GM19463 (cell line): ENCODE measurements at regions not wholly inside any gene's neighbourhood (a gene's known extent, or its start where the extent isn't known, plus 50 kb on each side); places are given as distances from the start of the nearest gene placed in this dataset.

Source experiments
- ATAC-seq: cut with Tn5 transposase; IDR thresholded peaks from one replicate; pipeline ENCODE4 v1.9.1; 2021; ENCODE audit warnings: mild to moderate bottlenecking, moderate library complexity; ENCODE audit not compliant: unreplicated experiment

DNA sequence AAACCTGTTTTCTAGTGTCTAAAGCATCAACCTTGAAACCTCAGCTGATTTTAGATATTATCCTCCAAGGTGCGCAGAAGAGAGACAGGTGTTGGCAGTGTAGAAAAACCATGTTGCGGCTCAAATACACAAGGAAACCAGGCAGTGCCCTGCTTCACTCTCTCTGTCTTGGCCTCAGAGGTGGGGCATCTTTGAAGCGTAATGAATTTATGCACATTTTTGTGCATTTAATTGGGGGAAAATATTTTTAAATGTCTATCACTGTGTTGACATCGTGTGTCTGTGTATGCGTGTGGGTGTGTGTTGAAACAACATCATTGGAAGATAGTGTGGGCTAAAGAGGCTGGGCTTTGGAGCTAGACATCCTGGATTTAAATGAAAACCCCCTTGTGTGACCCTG, 334.0 kb upstream of the CHD6 start:
- ATAC-seq: no peak

GRCh38 chr20:41951615-41952014, 333.4 kb upstream of the CHD6 start:
- ATAC-seq: no peak

DNA sequence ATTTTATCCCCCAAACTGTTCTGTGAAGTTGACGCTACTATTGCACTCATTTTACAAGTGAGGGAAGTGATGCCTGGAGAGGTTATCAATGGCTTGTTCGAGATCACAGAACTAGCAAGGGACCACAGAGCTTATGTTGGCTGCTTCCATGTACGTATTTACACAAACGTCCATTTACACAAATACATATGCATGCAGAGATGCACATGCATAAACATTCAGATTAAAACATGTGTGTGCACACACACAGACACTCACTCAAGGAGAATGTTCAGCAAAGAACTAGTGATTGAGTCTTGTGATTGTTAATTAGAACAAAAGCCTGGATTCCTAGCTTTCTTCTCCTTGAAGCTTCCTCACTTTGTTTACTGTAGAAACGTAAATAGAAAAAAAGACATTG, 321.5 kb upstream of the CHD6 start:
- no peak for ATAC-seq

GRCh38 chr20:41938353-41938752, 320.2 kb upstream of the CHD6 start:
- ATAC-seq: no peak

- ATAC-seq: no peak
These were observed 317.1 kb upstream of the CHD6 start for GRCh38 chr20:41935259-41935791.

GRCh38 chr20:41932431-41932830, 314.3 kb upstream of the CHD6 start:
- no peak for ATAC-seq

- no peak for ATAC-seq
These were observed 309.5 kb upstream of the CHD6 start for GRCh38 chr20:41927655-41928054.

DNA sequence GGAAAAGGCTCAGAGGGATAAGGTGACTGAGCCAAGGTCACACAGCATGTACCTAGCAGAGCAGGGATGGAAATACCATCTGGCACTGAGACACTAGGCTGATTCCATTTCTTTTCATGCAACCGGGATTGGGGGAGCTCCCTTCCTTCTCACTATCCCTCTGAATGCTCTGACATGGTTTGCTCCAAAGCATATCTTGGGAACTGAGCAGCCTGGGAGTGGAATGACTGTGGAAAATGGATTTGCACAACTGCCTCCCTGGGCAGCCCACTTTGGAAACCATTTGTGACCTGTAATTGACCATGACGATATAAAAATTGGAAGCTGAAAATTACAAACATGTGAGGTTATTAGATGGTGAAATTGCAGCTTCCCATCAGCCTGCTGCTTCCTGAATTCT, 309.0 kb upstream of the CHD6 start:
- ATAC-seq: no peak

- ATAC-seq: no peak
These were observed 307.3 kb upstream of the CHD6 start for GRCh38 chr20:41925476-41925875.

DNA sequence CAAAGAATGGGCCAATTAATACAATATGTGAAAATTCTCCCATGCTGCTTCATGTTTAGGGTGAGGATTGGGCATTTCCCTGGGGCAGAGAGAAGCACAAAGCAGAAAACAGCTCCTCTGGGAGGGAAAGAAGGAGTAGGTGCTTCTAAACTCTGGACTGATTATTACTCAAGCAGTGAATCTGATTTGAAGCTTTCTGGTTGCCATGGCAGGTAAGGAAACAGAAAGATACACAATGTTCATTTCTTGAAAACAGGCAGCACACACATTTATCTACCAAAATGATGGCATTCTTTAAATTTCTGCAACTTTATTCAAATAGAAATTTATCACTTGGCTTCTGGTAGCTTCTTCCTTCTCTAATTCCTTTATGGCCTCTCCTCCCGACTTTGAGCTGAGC, 305.4 kb upstream of the CHD6 start:
- no peak for ATAC-seq

DNA sequence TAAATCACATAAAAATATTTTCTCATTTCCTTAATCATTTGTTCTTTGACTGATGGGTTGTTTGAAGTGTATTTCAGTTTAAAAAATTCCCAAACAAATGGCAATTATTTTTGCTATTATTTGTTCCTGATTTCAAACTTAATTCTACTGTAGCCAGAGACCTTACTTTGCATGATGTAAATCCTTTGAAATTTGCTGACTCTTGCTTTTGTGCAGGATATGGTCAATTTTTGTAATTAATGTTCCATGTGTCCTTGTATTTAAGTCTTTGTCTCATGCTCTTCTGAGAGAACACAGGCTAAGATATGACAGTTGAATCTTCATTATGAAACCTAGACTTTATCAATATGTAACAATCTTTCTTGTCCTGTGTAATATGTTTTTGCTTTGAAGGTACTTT, 295.0 kb upstream of the CHD6 start:
- no peak for ATAC-seq

- ATAC-seq: no peak
These were observed 292.4 kb upstream of the CHD6 start for GRCh38 chr20:41910558-41910957.

GRCh38 chr20:41905199-41905598, 287.0 kb upstream of the CHD6 start:
- ATAC-seq: no peak

DNA sequence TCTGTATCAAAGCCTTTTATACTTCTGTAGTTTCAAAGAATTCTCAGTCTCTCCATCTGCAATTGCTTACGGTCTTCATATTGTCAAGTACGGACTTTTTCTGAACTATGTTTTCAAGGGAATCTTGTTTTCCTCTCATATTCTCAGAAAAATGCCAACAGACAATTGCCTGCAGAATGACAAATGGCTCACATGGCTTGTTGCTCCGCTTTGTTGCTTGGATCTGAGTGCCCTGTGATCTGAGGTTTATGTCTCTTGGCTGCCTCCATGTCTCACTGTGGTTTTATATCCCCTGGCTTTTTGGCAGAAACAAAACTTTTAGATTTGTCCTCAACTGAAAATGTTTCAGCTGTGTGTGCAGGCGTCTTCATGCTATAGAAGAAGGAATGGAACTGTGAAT, 285.4 kb upstream of the CHD6 start:
- ATAC-seq: no peak

GRCh38 chr20:41902346-41902745, 284.2 kb upstream of the CHD6 start:
- no peak for ATAC-seq

- no peak for ATAC-seq
These were observed 282.1 kb upstream of the CHD6 start for GRCh38 chr20:41900201-41900691.

DNA sequence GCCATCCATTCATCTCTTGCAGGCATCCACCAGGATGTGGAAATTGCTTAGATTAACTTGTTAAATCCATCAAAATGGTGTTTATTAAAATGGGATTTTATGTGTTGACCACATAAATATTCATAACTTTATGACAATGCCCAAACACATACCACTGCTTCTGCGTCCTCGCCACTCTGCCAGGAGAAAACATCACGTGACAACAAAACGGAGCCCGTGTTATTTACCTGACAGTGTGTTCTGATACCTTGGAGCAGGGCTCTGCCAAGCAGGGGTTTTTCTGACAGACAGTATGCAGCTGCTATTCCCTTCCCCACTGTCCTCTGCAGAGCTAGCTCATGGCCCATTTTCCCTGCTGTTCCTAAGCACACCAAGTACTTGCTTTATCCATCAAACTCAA, 279.5 kb upstream of the CHD6 start:
- no peak for ATAC-seq

- ATAC-seq: no peak
These were observed 277.3 kb upstream of the CHD6 start for GRCh38 chr20:41895241-41896032.

DNA sequence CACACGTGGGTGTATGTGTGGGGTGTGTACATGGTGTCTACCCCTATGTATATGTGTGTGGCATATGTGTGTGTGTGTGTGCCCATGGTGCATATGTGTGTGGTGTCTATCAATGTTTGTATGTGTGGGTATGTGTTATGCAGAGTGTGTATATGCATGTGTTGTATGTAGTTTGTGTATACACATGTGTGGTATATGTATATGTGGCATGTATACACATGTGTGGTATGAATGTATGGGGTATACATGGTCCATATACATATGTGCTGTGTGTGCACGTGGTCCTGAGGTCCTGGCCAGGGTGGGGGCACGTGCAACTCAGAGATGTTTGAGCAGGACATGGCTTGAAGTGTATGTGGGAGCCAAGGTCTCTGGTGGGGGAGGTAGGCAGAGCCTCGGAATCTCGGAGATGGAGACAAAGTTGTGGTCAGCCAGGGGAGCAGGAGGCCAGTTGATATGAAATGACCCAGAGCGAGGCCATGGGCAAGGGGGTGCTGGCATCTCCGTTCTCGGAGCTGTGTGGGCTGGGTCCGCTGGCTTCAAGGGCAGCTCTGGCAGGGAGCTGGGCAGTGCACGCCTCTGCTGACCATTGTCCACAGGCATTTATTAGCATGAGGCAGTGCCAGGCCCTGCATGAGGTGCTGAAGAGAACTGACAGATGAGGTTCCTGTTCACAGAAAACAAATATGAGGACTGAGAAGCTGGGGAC, 276.2 kb upstream of the CHD6 start:
- ATAC-seq: no peak

DNA sequence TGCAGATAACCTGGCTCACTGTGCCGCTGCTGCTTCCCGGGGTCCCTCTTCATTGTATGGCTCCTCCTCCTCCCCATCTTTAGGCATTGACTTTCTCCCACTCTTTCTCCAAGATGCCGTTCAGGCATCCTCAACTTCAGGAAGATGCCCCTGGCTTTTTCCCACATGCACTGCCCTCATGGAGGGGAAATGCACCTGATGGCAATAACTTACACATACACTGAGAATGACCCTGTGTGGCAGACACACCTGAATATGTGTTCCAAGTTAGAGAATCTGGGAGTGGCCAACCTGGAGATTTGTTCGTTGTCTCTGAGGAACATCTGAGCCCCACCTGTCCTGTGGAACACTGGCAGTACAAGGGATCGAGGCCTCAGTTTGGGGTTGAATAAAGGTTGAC, 273.9 kb upstream of the CHD6 start:
- no peak for ATAC-seq

- no peak for ATAC-seq
These were observed 271.7 kb upstream of the CHD6 start for GRCh38 chr20:41889844-41890224.
